Sigmoid colon (tissue), 6 donors: ENCODE measurements at regions not wholly inside any gene's neighbourhood (a gene's known extent, or its start where the extent isn't known, plus 50 kb on each side); places are given as distances from the start of the nearest gene placed in this dataset.

Experiments used
- DNase-seq: peaks from one replicate; pipeline ENCODE4 v3.0.0-alpha.2; 2019
- H3K27ac ChIP-seq, 4 donors: fragments of 200-600 bp; sonication (generic); one replicate each; pipeline ENCODE4 v1.5.1; 2016 to 2019; ENCODE audit warnings: mild to moderate bottlenecking in 1 of 4
- H3K27me3 ChIP-seq, 3 donors: fragments of 200-600 bp; sonication (generic); one replicate each; pipeline ENCODE4 v1.5.1; 2019; ENCODE audit warnings: mild to moderate bottlenecking in 1 of 3
- H3K36me3 ChIP-seq, 4 donors: fragments of 200-600 bp; sonication (generic); one replicate each; pipeline ENCODE4 v1.5.1; 2016 to 2019
- H3K4me1 ChIP-seq, 4 donors: fragments of 200-600 bp; sonication (generic); one replicate each; pipeline ENCODE4 v1.5.1; 2017 to 2019
- H3K4me3 ChIP-seq, 4 donors: fragments of 200-600 bp; sonication (generic); one replicate each; pipeline ENCODE4 v1.5.1; 2017 to 2019; ENCODE audit warnings: mild to moderate bottlenecking in 2 of 4, moderate library complexity in 1 of 4
- H3K9me3 ChIP-seq, 4 donors: fragments of 200-600 bp in 3 of 4; sonication (generic) in 3 of 4; one replicate each; pipeline versions ENCODE4 v1.5.1 to v1.6.1; 2013 to 2019
- EP300 ChIP-seq, 4 donors: sonication (generic); formaldehyde crosslinking; IDR thresholded peaks; one replicate each; pipeline ENCODE4 v1.6.1; 2017; ENCODE audit warnings: antibody characterized with exemption in 4 of 4
- POLR2A ChIP-seq, 2 donors: fragments of 450-650 bp; IDR thresholded peaks; one replicate each; pipeline ENCODE4 v1.6.1; 2016; ENCODE audit warnings: antibody characterized with exemption in 2 of 2, mild to moderate bottlenecking in 2 of 2, moderate library complexity in 2 of 2
- POLR2AphosphoS5 ChIP-seq, 4 donors: sonication (generic); formaldehyde crosslinking; IDR thresholded peaks; one replicate each; pipeline ENCODE4 v1.6.1; 2017; ENCODE audit warnings: antibody characterized with exemption in 4 of 4
- WGBS, 2 donors: extraction: QIAGEN DNeasy Blood & Tissue Kit; methylation state at CpG; one replicate each; pipeline ENCODE4 v1.1.7; 2013; 5-methylcytosine and 5-hydroxymethylcytosine counted together
- intact Hi-C: fragments of 100-400 bp; cut with DNase I; formaldehyde crosslinking; loops from one replicate; pipeline ENCODE4 v1.15.1; 2023
- TF ChIP-seq, protein P1 (sequence below), 4 experiments: fragments of 450-650 bp in 3 of 4; fragments of 200-600 bp in 1 of 4; IDR thresholded peaks; one replicate each; pipeline ENCODE4 v1.5.1; 2016 to 2019; ENCODE audit warnings: antibody characterized with exemption in 4 of 4, mild to moderate bottlenecking in 3 of 4, moderate library complexity in 2 of 4
- donor health status: healthy with polysubstance abuse.
- donor health status: healthy.

DNA sequence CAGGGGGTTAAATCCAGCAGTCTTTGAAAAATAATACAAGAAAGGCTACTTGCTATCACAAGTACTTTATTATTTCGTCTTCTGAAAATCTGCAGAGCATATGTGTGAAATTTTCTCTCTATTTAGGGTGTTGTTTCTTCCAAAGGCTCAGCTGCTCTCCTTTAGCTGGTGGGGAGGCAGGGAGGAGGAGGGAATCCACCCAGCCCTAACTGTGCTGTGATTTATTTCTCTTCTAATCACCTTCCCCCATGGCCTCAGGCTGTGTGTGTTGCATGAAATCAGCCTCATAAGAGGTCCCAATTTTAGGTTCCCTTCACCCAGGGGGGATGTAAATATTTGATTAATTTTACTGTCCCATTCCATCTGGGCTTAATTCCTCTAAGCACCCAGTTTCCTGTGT lies 77.6 kb upstream of the PGBD5 start:
- TF ChIP-seq POLR2A (IDR thresholded peaks at IDR 0.05) (no peak), POLR2AphosphoS5 (IDR thresholded peaks at IDR 0.05) (no peak), EP300 (IDR thresholded peaks at IDR 0.05) (no peak)
- TF ChIP-seq, protein P1, sequence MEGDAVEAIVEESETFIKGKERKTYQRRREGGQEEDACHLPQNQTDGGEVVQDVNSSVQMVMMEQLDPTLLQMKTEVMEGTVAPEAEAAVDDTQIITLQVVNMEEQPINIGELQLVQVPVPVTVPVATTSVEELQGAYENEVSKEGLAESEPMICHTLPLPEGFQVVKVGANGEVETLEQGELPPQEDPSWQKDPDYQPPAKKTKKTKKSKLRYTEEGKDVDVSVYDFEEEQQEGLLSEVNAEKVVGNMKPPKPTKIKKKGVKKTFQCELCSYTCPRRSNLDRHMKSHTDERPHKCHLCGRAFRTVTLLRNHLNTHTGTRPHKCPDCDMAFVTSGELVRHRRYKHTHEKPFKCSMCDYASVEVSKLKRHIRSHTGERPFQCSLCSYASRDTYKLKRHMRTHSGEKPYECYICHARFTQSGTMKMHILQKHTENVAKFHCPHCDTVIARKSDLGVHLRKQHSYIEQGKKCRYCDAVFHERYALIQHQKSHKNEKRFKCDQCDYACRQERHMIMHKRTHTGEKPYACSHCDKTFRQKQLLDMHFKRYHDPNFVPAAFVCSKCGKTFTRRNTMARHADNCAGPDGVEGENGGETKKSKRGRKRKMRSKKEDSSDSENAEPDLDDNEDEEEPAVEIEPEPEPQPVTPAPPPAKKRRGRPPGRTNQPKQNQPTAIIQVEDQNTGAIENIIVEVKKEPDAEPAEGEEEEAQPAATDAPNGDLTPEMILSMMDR (IDR thresholded peaks at IDR 0.05): no peak
- DNase-seq: no peak
- H3K36me3 ChIP-seq: no peaks in the 10 kb centered on the region
- intact Hi-C loops: no loop called here
- H3K27me3 ChIP-seq: no peaks in the 10 kb centered on the region
- no peaks in the 10 kb centered on the region for H3K4me1 ChIP-seq
- no peak overlapping the region for H3K4me3 ChIP-seq
- no peaks in the 10 kb centered on the region for H3K9me3 ChIP-seq
- WGBS, 2 donors: 80 to 94% methylated on average over 1 of the region's 1 CpG
- no peak overlapping the region for H3K27ac ChIP-seq

DNA sequence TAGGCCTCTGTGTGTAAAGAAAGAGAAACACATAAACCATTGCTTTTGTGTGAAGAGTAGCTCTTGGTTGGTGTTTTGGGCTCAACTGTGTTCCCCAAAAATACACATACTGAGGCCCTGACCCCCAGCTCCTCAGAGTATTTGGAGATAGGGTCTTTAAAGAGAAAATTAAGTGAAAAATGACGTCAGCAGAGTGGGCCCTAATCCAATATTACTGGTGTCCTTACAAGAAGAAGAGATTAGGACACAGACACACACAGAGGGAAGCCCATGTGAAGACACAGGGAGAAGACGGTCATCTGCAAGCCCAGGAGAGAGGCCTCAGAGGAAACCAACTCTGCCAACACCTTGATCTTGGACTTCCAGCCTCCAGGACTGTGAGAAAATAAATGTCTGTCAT lies 76.9 kb upstream of the PGBD5 start:
- Histone ChIP-seq H3K36me3 (no peaks in the 10 kb centered on the region), H3K4me3 (no peak overlapping the region), H3K9me3 (no peaks in the 10 kb centered on the region), H3K27me3 (no peaks in the 10 kb centered on the region), H3K4me1 (no peaks in the 10 kb centered on the region), H3K27ac (no peak overlapping the region)
- intact Hi-C loops: no loop called here
- TF ChIP-seq POLR2AphosphoS5 (IDR thresholded peaks at IDR 0.05) (no peak), POLR2A (IDR thresholded peaks at IDR 0.05) (no peak), EP300 (IDR thresholded peaks at IDR 0.05) (no peak)
- TF ChIP-seq, protein P1 (IDR thresholded peaks at IDR 0.05): no peak
- WGBS, 2 donors: 85 to 93% methylated on average over 2 of the region's 2 CpGs
- no peak for DNase-seq

DNA sequence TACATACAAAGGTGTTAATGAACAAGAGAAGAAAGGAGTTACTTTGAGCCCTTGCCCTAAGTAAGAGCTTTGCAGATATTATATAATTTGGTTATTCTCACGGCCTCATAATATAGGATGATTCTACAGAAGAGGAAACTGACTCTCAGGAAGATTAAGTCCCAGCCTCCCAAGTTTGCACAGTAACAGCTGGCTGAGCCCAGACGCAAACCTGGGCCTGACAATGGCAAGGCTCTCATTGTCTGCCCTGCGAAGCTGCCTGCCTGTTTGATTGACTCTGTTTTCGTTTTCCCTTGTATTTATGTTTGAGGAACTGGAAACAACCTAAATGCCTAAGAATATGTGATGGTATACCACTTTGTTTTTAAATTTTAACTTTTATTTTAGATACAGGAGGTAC lies 76.2 kb upstream of the PGBD5 start:
- 45 to 61% methylated on average over 4 of the region's 4 CpGs for WGBS, 2 donors
- DNase-seq: no peak
- H3K4me1 ChIP-seq: no peaks in the 10 kb centered on the region
- no peak overlapping the region for H3K27ac ChIP-seq
- H3K9me3 ChIP-seq: no peaks in the 10 kb centered on the region
- H3K36me3 ChIP-seq: no peaks in the 10 kb centered on the region
- intact Hi-C loops: no loop called here
- no peaks in the 10 kb centered on the region for H3K27me3 ChIP-seq
- TF ChIP-seq, protein P1 (IDR thresholded peaks at IDR 0.05): no peak
- TF ChIP-seq POLR2A (IDR thresholded peaks at IDR 0.05) (no peak), POLR2AphosphoS5 (IDR thresholded peaks at IDR 0.05) (no peak), EP300 (IDR thresholded peaks at IDR 0.05) (no peak)
- H3K4me3 ChIP-seq: no peak overlapping the region

DNA sequence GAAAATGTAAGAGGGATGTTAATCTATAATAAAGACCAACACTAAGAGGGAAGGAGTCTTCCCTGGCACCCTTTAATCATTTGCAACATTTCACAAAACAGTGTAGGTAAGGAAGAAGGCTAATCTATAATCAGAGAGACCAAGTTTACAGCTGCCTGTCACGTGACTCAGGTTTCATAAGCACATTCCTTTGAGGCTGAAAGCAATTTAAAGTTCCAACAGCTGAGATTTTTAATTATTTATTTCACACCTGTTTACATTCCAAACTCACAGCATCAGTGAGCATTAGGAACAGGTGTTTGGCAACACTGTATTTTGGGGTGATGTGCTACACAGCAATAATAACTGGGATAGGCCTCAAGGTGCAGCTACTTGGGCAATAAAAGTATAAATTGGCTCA lies 75.7 kb upstream of the PGBD5 start:
- H3K36me3 ChIP-seq: no peaks in the 10 kb centered on the region
- 16 to 52% methylated on average over 1 of the region's 1 CpG for WGBS, 2 donors
- H3K4me1 ChIP-seq: no peaks in the 10 kb centered on the region
- DNase-seq: no peak
- no peaks in the 10 kb centered on the region for H3K27me3 ChIP-seq
- intact Hi-C loops: no loop called here
- H3K9me3 ChIP-seq: no peaks in the 10 kb centered on the region
- TF ChIP-seq, protein P1 (IDR thresholded peaks at IDR 0.05): no peak
- TF ChIP-seq POLR2AphosphoS5 (IDR thresholded peaks at IDR 0.05) (no peak), POLR2A (IDR thresholded peaks at IDR 0.05) (no peak), EP300 (IDR thresholded peaks at IDR 0.05) (no peak)
- H3K4me3 ChIP-seq: no peak overlapping the region
- no peak overlapping the region for H3K27ac ChIP-seq

DNA sequence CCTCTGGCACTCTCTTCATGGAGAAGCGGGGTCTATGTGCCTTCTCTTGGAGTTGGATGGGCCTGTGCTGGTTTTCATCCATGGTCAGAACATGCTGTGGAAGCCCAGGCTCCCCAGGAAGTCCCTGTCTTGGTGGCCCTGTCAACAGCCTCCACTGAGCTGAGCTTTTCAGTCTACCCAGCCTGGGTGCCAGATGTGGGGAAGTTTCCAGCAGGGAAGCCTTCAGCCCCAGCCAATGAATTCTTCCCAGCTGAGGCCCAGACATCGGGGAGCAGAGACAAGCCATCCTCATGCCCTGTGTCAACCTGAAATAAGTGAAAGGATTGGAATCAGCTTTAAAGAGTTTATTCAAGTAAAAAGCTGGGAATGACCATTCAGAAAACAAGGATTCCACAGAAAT lies 75.1 kb upstream of the PGBD5 start:
- TF ChIP-seq, protein P1 (IDR thresholded peaks at IDR 0.05): no peak
- TF ChIP-seq EP300 (IDR thresholded peaks at IDR 0.05) (no peak), POLR2A (IDR thresholded peaks at IDR 0.05) (no peak), POLR2AphosphoS5 (IDR thresholded peaks at IDR 0.05) (no peak)
- DNase-seq: no peak
- H3K4me3 ChIP-seq: no peak overlapping the region
- no peaks in the 10 kb centered on the region for H3K9me3 ChIP-seq
- intact Hi-C loops: no loop called here
- WGBS, 2 donors: 75 to 83% methylated on average over 2 of the region's 2 CpGs
- H3K4me1 ChIP-seq: no peaks in the 10 kb centered on the region
- H3K36me3 ChIP-seq: no peaks in the 10 kb centered on the region
- H3K27me3 ChIP-seq: no peaks in the 10 kb centered on the region
- H3K27ac ChIP-seq: no peak overlapping the region
